ENCODE measurements at regions not wholly inside any gene's neighbourhood (a gene's known extent, or its start where the extent isn't known, plus 50 kb on each side); places are given as distances from the start of the nearest gene placed in this dataset.

- H3K4me1 ChIP-seq (ENCODE audit: control extremely low read depth in 1 of 4, control insufficient read depth in 4 of 4, insufficient read depth in 4 of 4, low read length in 3 of 4) = no peaks in the 10 kb centered on the region
- no peak overlapping the region for H3K4me3 ChIP-seq (ENCODE audit: control insufficient read depth in 1 of 7, extremely low read depth in 1 of 7, insufficient read depth in 4 of 7, low read depth in 2 of 7, low read length in 6 of 7)
- no peak for DNase-seq
- peaks cover 0 to 2% (median 0%) of the 10 kb centered on the region in 5 experiments for H3K9me3 ChIP-seq (ENCODE audit: control extremely low read depth in 1 of 5, control insufficient read depth in 4 of 5, insufficient read depth in 2 of 5, low read depth in 1 of 5, low read length in 4 of 5)
- no peaks in the 10 kb centered on the region for H3K36me3 ChIP-seq (ENCODE audit: control insufficient read depth in 4 of 4, insufficient read depth in 4 of 4, low read length in 3 of 4)
- ChIA-PET POLR2A (no interaction called here), CTCF (interaction anchor here (0.8 kb wide), 1 partner anchor 13 kb away, joined by 3 read pairs; no protein-coding TSS in a partner anchor)
- H3K27ac ChIP-seq (ENCODE audit: insufficient read depth in 1 of 2, low read depth in 1 of 2, low read length in 2 of 2, poor library complexity in 1 of 2, severe bottlenecking in 2 of 2) = no peak overlapping the region
- WGBS (ENCODE audit: insufficient coverage) = 71% methylated on average over 2 of the region's 2 CpGs
- no peaks in the 10 kb centered on the region for H3K27me3 ChIP-seq (replicated peaks in 2 of 5; ENCODE audit: control insufficient read depth in 4 of 5, insufficient read depth in 5 of 5, low read length in 4 of 5)
Measured at GRCh38 chr3:30996467-30996866, 102.0 kb upstream of the GADL1 start.

- CTCF ChIA-PET = no interaction called here
Measured at GRCh38 chr3:31002730-31003129, 108.3 kb upstream of the GADL1 start.

GRCh38 chr3:31004025-31004678 is 109.7 kb upstream of the GADL1 start:
- no peaks in the 10 kb centered on the region for H3K4me1 ChIP-seq (ENCODE audit: control extremely low read depth in 1 of 4, control insufficient read depth in 4 of 4, insufficient read depth in 4 of 4, low read length in 3 of 4)
- no peak overlapping the region for H3K27ac ChIP-seq (ENCODE audit: insufficient read depth in 1 of 2, low read depth in 1 of 2, low read length in 2 of 2, poor library complexity in 1 of 2, severe bottlenecking in 2 of 2)
- no peak overlapping the region for H3K4me3 ChIP-seq (ENCODE audit: control insufficient read depth in 1 of 7, extremely low read depth in 1 of 7, insufficient read depth in 4 of 7, low read depth in 2 of 7, low read length in 6 of 7)
- WGBS (ENCODE audit: insufficient coverage) = 100% methylated on average over 2 of the region's 3 CpGs
- H3K36me3 ChIP-seq (ENCODE audit: control insufficient read depth in 4 of 4, insufficient read depth in 4 of 4, low read length in 3 of 4) = no peaks in the 10 kb centered on the region
- DNase-seq = peak in 1 of 3 donors; percentile 18
- no peaks in the 10 kb centered on the region for H3K27me3 ChIP-seq (replicated peaks in 2 of 5; ENCODE audit: control insufficient read depth in 4 of 5, insufficient read depth in 5 of 5, low read length in 4 of 5)
- ChIA-PET CTCF (no interaction called here), POLR2A (interaction anchor here (0.5 kb wide), 1 partner anchor 261 kb away, joined by 4 read pairs; no protein-coding TSS in a partner anchor)
- no peaks in the 10 kb centered on the region for H3K9me3 ChIP-seq (ENCODE audit: control extremely low read depth in 1 of 5, control insufficient read depth in 4 of 5, insufficient read depth in 2 of 5, low read depth in 1 of 5, low read length in 4 of 5)

More at GRCh38 chr3:31002730-31003129, 108.3 kb upstream of the GADL1 start:
- H3K4me3 ChIP-seq (ENCODE audit: control insufficient read depth in 1 of 7, extremely low read depth in 1 of 7, insufficient read depth in 4 of 7, low read depth in 2 of 7, low read length in 6 of 7) = no peak overlapping the region
- no peaks in the 10 kb centered on the region for H3K36me3 ChIP-seq (ENCODE audit: control insufficient read depth in 4 of 4, insufficient read depth in 4 of 4, low read length in 3 of 4)
- DNase-seq = peak in 2 of 3 donors; percentile 53 to 70
- H3K9me3 ChIP-seq (ENCODE audit: control extremely low read depth in 1 of 5, control insufficient read depth in 4 of 5, insufficient read depth in 2 of 5, low read depth in 1 of 5, low read length in 4 of 5) = no peaks in the 10 kb centered on the region
- 78% methylated on average over 1 of the region's 3 CpGs for WGBS (ENCODE audit: insufficient coverage)
- H3K4me1 ChIP-seq (ENCODE audit: control extremely low read depth in 1 of 4, control insufficient read depth in 4 of 4, insufficient read depth in 4 of 4, low read length in 3 of 4) = no peaks in the 10 kb centered on the region
- peak overlapping the region in 1 of 2 experiments; percentile 21 for H3K27ac ChIP-seq (ENCODE audit: insufficient read depth in 1 of 2, low read depth in 1 of 2, low read length in 2 of 2, poor library complexity in 1 of 2, severe bottlenecking in 2 of 2)
- POLR2A ChIA-PET = no interaction called here
- no peaks in the 10 kb centered on the region for H3K27me3 ChIP-seq (replicated peaks in 2 of 5; ENCODE audit: control insufficient read depth in 4 of 5, insufficient read depth in 5 of 5, low read length in 4 of 5)

GRCh38 chr3:31008994-31009393 is 114.5 kb upstream of the GADL1 start:
- CTCF ChIA-PET = no interaction called here
- no peak overlapping the region for H3K27ac ChIP-seq (ENCODE audit: insufficient read depth in 1 of 2, low read depth in 1 of 2, low read length in 2 of 2, poor library complexity in 1 of 2, severe bottlenecking in 2 of 2)

GRCh38 chr3:31009881-31010280 is 115.4 kb upstream of the GADL1 start:
- Histone ChIP-seq H3K27ac (ENCODE audit: insufficient read depth in 1 of 2, low read depth in 1 of 2, low read length in 2 of 2, poor library complexity in 1 of 2, severe bottlenecking in 2 of 2) (no peak overlapping the region), H3K27me3 (replicated peaks in 2 of 5; ENCODE audit: control insufficient read depth in 4 of 5, insufficient read depth in 5 of 5, low read length in 4 of 5) (no peaks in the 10 kb centered on the region), H3K9me3 (ENCODE audit: control extremely low read depth in 1 of 5, control insufficient read depth in 4 of 5, insufficient read depth in 2 of 5, low read depth in 1 of 5, low read length in 4 of 5) (peaks cover 0 to 5% (median 0%) of the 10 kb centered on the region in 5 experiments), H3K4me3 (ENCODE audit: control insufficient read depth in 1 of 7, extremely low read depth in 1 of 7, insufficient read depth in 4 of 7, low read depth in 2 of 7, low read length in 6 of 7) (no peak overlapping the region), H3K36me3 (ENCODE audit: control insufficient read depth in 4 of 4, insufficient read depth in 4 of 4, low read length in 3 of 4) (no peaks in the 10 kb centered on the region), H3K4me1 (ENCODE audit: control extremely low read depth in 1 of 4, control insufficient read depth in 4 of 4, insufficient read depth in 4 of 4, low read length in 3 of 4) (peaks cover 0 to 2% (median 0%) of the 10 kb centered on the region in 4 experiments)
- POLR2A ChIA-PET = no interaction called here
- CTCF ChIA-PET = interaction anchor here (1.0 kb wide), 2 partner anchors 75 to 143 kb away, joined by 3 read pairs; no protein-coding TSS in a partner anchor
- DNase-seq = no peak

More at GRCh38 chr3:31008994-31009393, 114.5 kb upstream of the GADL1 start:
- H3K4me3 ChIP-seq (ENCODE audit: control insufficient read depth in 1 of 7, extremely low read depth in 1 of 7, insufficient read depth in 4 of 7, low read depth in 2 of 7, low read length in 6 of 7) = no peak overlapping the region
- H3K4me1 ChIP-seq (ENCODE audit: control extremely low read depth in 1 of 4, control insufficient read depth in 4 of 4, insufficient read depth in 4 of 4, low read length in 3 of 4) = peaks cover 0 to 2% (median 0%) of the 10 kb centered on the region in 4 experiments
- POLR2A ChIA-PET = no interaction called here
- H3K36me3 ChIP-seq (ENCODE audit: control insufficient read depth in 4 of 4, insufficient read depth in 4 of 4, low read length in 3 of 4) = no peaks in the 10 kb centered on the region
- peaks cover 0 to 5% (median 0%) of the 10 kb centered on the region in 5 experiments for H3K9me3 ChIP-seq (ENCODE audit: control extremely low read depth in 1 of 5, control insufficient read depth in 4 of 5, insufficient read depth in 2 of 5, low read depth in 1 of 5, low read length in 4 of 5)
- H3K27me3 ChIP-seq (replicated peaks in 2 of 5; ENCODE audit: control insufficient read depth in 4 of 5, insufficient read depth in 5 of 5, low read length in 4 of 5) = no peaks in the 10 kb centered on the region
- DNase-seq = peak in 1 of 3 donors; percentile 25

- peaks cover 0 to 5% (median 0%) of the 10 kb centered on the region in 5 experiments for H3K9me3 ChIP-seq (ENCODE audit: control extremely low read depth in 1 of 5, control insufficient read depth in 4 of 5, insufficient read depth in 2 of 5, low read depth in 1 of 5, low read length in 4 of 5)
- WGBS (ENCODE audit: insufficient coverage) = no CpG with 5 or more reads among the region's 2 CpGs
- H3K36me3 ChIP-seq (ENCODE audit: control insufficient read depth in 4 of 4, insufficient read depth in 4 of 4, low read length in 3 of 4) = no peaks in the 10 kb centered on the region
- POLR2A ChIA-PET = interaction anchor here (0.6 kb wide), 1 partner anchor 101 kb away, joined by 3 read pairs; no protein-coding TSS in a partner anchor
- no peak overlapping the region for H3K4me3 ChIP-seq (ENCODE audit: control insufficient read depth in 1 of 7, extremely low read depth in 1 of 7, insufficient read depth in 4 of 7, low read depth in 2 of 7, low read length in 6 of 7)
- CTCF ChIA-PET = interaction anchor here (1.0 to 1.2 kb wide), 3 partner anchors 10 to 143 kb away, joined by 3 read pairs; no protein-coding TSS in a partner anchor
- H3K27ac ChIP-seq (ENCODE audit: insufficient read depth in 1 of 2, low read depth in 1 of 2, low read length in 2 of 2, poor library complexity in 1 of 2, severe bottlenecking in 2 of 2) = no peak overlapping the region
- DNase-seq = no peak
- H3K4me1 ChIP-seq (ENCODE audit: control extremely low read depth in 1 of 4, control insufficient read depth in 4 of 4, insufficient read depth in 4 of 4, low read length in 3 of 4) = peaks cover 0 to 2% (median 0%) of the 10 kb centered on the region in 4 experiments
- H3K27me3 ChIP-seq (replicated peaks in 2 of 5; ENCODE audit: control insufficient read depth in 4 of 5, insufficient read depth in 5 of 5, low read length in 4 of 5) = no peaks in the 10 kb centered on the region
Measured at GRCh38 chr3:31010491-31010890, 116.0 kb upstream of the GADL1 start.

- 92% methylated on average over 2 of the region's 2 CpGs for WGBS (ENCODE audit: insufficient coverage)
- Histone ChIP-seq H3K27ac (ENCODE audit: insufficient read depth in 1 of 2, low read depth in 1 of 2, low read length in 2 of 2, poor library complexity in 1 of 2, severe bottlenecking in 2 of 2) (no peak overlapping the region), H3K4me3 (ENCODE audit: control insufficient read depth in 1 of 7, extremely low read depth in 1 of 7, insufficient read depth in 4 of 7, low read depth in 2 of 7, low read length in 6 of 7) (no peak overlapping the region), H3K36me3 (ENCODE audit: control insufficient read depth in 4 of 4, insufficient read depth in 4 of 4, low read length in 3 of 4) (no peaks in the 10 kb centered on the region), H3K9me3 (ENCODE audit: control extremely low read depth in 1 of 5, control insufficient read depth in 4 of 5, insufficient read depth in 2 of 5, low read depth in 1 of 5, low read length in 4 of 5) (peaks cover 0 to 5% (median 0%) of the 10 kb centered on the region in 5 experiments), H3K4me1 (ENCODE audit: control extremely low read depth in 1 of 4, control insufficient read depth in 4 of 4, insufficient read depth in 4 of 4, low read length in 3 of 4) (peaks cover 0 to 2% (median 0%) of the 10 kb centered on the region in 4 experiments), H3K27me3 (replicated peaks in 2 of 5; ENCODE audit: control insufficient read depth in 4 of 5, insufficient read depth in 5 of 5, low read length in 4 of 5) (no peaks in the 10 kb centered on the region)
- no peak for DNase-seq
- ChIA-PET POLR2A (no interaction called here), CTCF (interaction anchor here (1.0 to 1.3 kb wide), 3 partner anchors 9 to 41 kb away, joined by 3 to 5 read pairs (median 3); no protein-coding TSS in a partner anchor)
Measured at GRCh38 chr3:31011380-31011779, 116.9 kb upstream of the GADL1 start.
